ENCODE measurements at regions not wholly inside any gene's neighbourhood (a gene's known extent, or its start where the extent isn't known, plus 50 kb on each side); places are given as distances from the start of the nearest gene placed in this dataset.

DNA sequence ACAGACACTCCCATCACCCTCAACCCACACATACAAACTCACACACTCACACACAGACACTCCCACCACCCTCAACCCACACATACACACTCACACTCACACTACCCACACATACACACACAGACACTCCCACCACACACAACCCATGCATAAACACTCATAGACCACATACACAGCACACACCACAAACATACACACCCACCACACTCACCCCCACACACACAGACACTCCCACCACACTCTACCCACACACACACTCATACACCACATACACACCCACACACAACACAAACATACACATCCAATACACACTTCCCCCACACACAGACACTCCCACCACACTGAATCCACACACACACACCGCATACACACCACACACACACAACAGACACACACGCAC, 521.2 kb downstream of the TCERG1L start:
- H3K36me3 ChIP-seq (ENCODE audit: control insufficient read depth in 2 of 2, extremely low read depth in 1 of 2, insufficient read depth in 1 of 2, low read length in 1 of 2), result no peaks in the 10 kb centered on the region
- Mint-ChIP-seq H3K36me3 (no peaks in the 10 kb centered on the region), H3K4me3 (no peak overlapping the region), H3K27me3 (peaks cover 0 to 6% of the 10 kb centered on the region in 2 donors), H3K9me3 (no peaks in the 10 kb centered on the region), H3K4me1 (no peaks in the 10 kb centered on the region), H3K27ac (no peak overlapping the region)
- H3K27ac ChIP-seq (ENCODE audit: low read length), result no peak overlapping the region
- ChIA-PET POLR2A (no interaction called here), CTCF (no interaction called here)
- H3K9me3 ChIP-seq, result no peaks in the 10 kb centered on the region
- H3K27me3 ChIP-seq (replicated peaks in 1 of 2; ENCODE audit: control insufficient read depth in 2 of 2, extremely low read depth in 1 of 2, insufficient read depth in 2 of 2, low read length in 1 of 2), result peaks cover 0 to 3% of the 10 kb centered on the region in 2 experiments
- no peaks in the 10 kb centered on the region for H3K4me1 ChIP-seq (ENCODE audit: control insufficient read depth in 1 of 2, extremely low read depth in 1 of 2, insufficient read depth in 2 of 2, low read length in 2 of 2)
- ATAC-seq (replicated peaks in 1 of 4), result no peak
- 21% methylated on average over 2 of the region's 2 CpGs for WGBS (ENCODE audit: insufficient coverage)
- H3K4me3 ChIP-seq (ENCODE audit: control insufficient read depth in 1 of 2, extremely low read depth in 1 of 2, low read length in 1 of 2), result no peak overlapping the region
- DNase-seq, result no peak

DNA sequence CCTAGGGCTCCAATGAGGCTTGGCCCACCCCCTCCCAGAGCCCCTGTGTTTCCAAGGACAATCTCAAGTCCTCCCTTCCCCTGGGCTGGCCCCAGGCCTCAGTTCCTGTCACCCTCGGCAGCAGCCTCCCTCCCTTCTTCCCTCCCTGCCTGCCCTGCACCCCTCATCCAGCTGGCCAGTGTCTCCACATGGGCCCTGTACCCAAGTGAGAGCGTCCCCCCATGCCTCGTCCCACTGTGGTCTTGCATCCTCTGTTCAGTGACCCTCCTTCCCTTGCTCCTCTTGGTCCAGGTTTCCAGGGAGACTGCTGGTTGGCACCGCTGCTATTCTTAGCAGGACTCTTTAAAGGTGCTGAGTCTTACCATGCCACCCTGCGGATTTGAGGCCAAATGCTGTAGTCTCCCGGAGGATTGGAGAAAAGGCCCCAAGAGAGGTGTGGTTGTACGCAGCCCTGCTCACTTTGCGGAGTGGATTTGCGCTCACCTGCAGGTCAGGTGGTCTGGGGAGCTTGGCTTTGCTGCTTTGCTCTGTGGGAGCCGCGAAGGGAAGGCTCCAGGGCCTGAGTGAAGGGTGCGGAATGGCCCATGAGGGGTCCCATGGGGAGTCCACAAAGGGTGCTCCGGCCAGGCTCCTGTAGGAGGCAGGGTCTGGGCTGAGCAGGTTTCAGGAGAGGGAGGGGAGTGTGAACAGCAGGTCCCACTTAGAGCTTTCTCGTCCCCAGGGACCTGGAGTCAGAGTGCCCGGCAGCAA, 519.2 kb downstream of the TCERG1L start:
- H3K27me3 ChIP-seq (replicated peaks in 1 of 2; ENCODE audit: control insufficient read depth in 2 of 2, extremely low read depth in 1 of 2, insufficient read depth in 2 of 2, low read length in 1 of 2), result peaks cover 0 to 9% of the 10 kb centered on the region in 2 experiments
- Mint-ChIP-seq H3K4me3 (no peak overlapping the region), H3K36me3 (no peaks in the 10 kb centered on the region), H3K4me1 (no peaks in the 10 kb centered on the region), H3K27ac (no peak overlapping the region), H3K27me3 (peaks cover 3 to 6% of the 10 kb centered on the region in 2 donors), H3K9me3 (no peaks in the 10 kb centered on the region)
- DNase-seq, result no peak
- no peak overlapping the region for H3K4me3 ChIP-seq (ENCODE audit: control insufficient read depth in 1 of 2, extremely low read depth in 1 of 2, low read length in 1 of 2)
- ChIA-PET POLR2A (no interaction called here), CTCF (no interaction called here)
- 84% methylated on average over 15 of the region's 15 CpGs for WGBS (ENCODE audit: insufficient coverage)
- H3K36me3 ChIP-seq (ENCODE audit: control insufficient read depth in 2 of 2, extremely low read depth in 1 of 2, insufficient read depth in 1 of 2, low read length in 1 of 2), result no peaks in the 10 kb centered on the region
- no peaks in the 10 kb centered on the region for H3K4me1 ChIP-seq (ENCODE audit: control insufficient read depth in 1 of 2, extremely low read depth in 1 of 2, insufficient read depth in 2 of 2, low read length in 2 of 2)
- ATAC-seq (replicated peaks in 1 of 4), result no peak
- H3K9me3 ChIP-seq, result no peaks in the 10 kb centered on the region
- no peak overlapping the region for H3K27ac ChIP-seq (ENCODE audit: low read length)

DNA sequence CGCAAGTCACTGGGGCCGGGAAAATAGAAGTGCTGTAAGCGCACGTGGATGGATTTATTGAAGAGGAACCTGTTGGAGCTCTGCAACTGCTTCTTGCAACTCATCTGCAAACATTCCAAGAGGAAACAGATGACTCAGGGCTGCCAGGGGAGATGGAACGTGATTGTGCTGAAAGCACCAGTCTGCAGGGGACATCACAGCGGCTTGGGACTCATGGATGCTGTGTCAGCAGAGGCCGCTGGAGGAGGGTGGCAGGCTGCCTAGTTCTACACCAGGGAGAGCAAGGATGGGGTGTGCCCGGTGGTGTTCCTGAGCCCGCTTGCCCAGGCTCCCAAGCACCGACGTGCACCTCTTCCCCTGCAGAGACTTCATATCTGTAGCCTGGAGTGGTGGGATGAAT, 515.7 kb downstream of the TCERG1L start:
- Mint-ChIP-seq H3K4me1 (no peaks in the 10 kb centered on the region), H3K27me3 (peaks cover 3 to 6% of the 10 kb centered on the region in 2 donors), H3K27ac (no peak overlapping the region), H3K36me3 (no peaks in the 10 kb centered on the region), H3K4me3 (no peak overlapping the region), H3K9me3 (no peaks in the 10 kb centered on the region)
- ATAC-seq (replicated peaks in 1 of 4) (no peak), DNase-seq (no peak)
- H3K36me3 ChIP-seq (ENCODE audit: control insufficient read depth in 2 of 2, extremely low read depth in 1 of 2, insufficient read depth in 1 of 2, low read length in 1 of 2), result no peaks in the 10 kb centered on the region
- no peaks in the 10 kb centered on the region for H3K9me3 ChIP-seq
- WGBS (ENCODE audit: insufficient coverage), result 80% methylated on average over 11 of the region's 11 CpGs
- no peaks in the 10 kb centered on the region for H3K4me1 ChIP-seq (ENCODE audit: control insufficient read depth in 1 of 2, extremely low read depth in 1 of 2, insufficient read depth in 2 of 2, low read length in 2 of 2)
- no peak overlapping the region for H3K4me3 ChIP-seq (ENCODE audit: control insufficient read depth in 1 of 2, extremely low read depth in 1 of 2, low read length in 1 of 2)
- H3K27me3 ChIP-seq (replicated peaks in 1 of 2; ENCODE audit: control insufficient read depth in 2 of 2, extremely low read depth in 1 of 2, insufficient read depth in 2 of 2, low read length in 1 of 2), result peaks cover 0 to 9% of the 10 kb centered on the region in 2 experiments
- ChIA-PET CTCF (no interaction called here), POLR2A (no interaction called here)
- no peak overlapping the region for H3K27ac ChIP-seq (ENCODE audit: low read length)

DNA sequence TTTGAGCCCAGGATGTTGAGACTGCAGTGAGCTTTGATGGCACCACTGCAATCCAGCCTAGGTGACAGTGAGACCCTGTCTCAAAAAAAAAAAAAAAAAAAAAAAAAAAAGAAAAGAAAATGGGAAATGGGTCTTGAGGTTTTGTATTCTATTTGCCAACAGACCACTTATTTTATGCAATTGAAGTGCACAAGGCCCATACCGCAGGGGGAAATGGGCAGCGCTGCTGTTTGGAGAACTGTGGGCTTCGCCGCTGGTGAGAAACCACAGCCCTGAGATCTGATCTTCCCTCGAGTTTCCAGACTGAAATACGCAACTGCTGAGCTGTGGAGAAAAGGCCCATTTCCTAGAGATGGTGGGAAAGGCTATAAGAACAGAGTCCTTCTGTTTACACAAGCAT, 512.0 kb downstream of the TCERG1L start:
- CTCF ChIA-PET, result no interaction called here
- Mint-ChIP-seq H3K4me3 (no peak overlapping the region), H3K27ac (no peak overlapping the region), H3K4me1 (no peaks in the 10 kb centered on the region), H3K36me3 (no peaks in the 10 kb centered on the region), H3K27me3 (peaks cover 0 to 3% of the 10 kb centered on the region in 2 donors), H3K9me3 (no peaks in the 10 kb centered on the region)
- Histone ChIP-seq H3K9me3 (no peaks in the 10 kb centered on the region), H3K4me1 (ENCODE audit: control insufficient read depth in 1 of 2, extremely low read depth in 1 of 2, insufficient read depth in 2 of 2, low read length in 2 of 2) (no peaks in the 10 kb centered on the region), H3K4me3 (ENCODE audit: control insufficient read depth in 1 of 2, extremely low read depth in 1 of 2, low read length in 1 of 2) (no peak overlapping the region), H3K36me3 (ENCODE audit: control insufficient read depth in 2 of 2, extremely low read depth in 1 of 2, insufficient read depth in 1 of 2, low read length in 1 of 2) (no peaks in the 10 kb centered on the region), H3K27ac (ENCODE audit: low read length) (no peak overlapping the region), H3K27me3 (replicated peaks in 1 of 2; ENCODE audit: control insufficient read depth in 2 of 2, extremely low read depth in 1 of 2, insufficient read depth in 2 of 2, low read length in 1 of 2) (peaks cover 0 to 8% of the 10 kb centered on the region in 2 experiments)
- no peak for DNase-seq
- WGBS (ENCODE audit: insufficient coverage), result 0% methylated on average over 2 of the region's 6 CpGs
- ATAC-seq (replicated peaks in 1 of 4), result no peak
- POLR2A ChIA-PET, result no interaction called here

DNA sequence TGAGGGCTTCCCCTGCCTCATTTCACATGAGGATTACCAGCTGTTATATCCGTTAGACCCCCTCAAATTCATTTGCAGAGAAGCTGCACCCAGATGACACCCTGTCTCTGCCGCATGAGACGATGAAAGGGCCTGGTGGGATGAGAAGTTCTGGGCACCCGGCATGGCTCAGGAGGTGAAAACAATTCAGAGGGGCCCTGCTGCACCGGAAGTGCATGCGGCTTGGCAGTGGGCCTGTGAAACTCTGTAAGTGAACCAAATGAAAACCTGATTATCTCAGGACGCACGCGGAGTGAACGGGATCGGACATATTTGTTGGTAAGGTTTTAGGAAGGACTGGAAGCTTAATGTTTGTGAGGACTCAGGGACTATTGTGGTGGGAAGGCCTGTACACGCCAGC, 511.2 kb downstream of the TCERG1L start:
- H3K4me3 ChIP-seq (ENCODE audit: control insufficient read depth in 1 of 2, extremely low read depth in 1 of 2, low read length in 1 of 2), result no peak overlapping the region
- peaks cover 0 to 8% of the 10 kb centered on the region in 2 experiments for H3K27me3 ChIP-seq (replicated peaks in 1 of 2; ENCODE audit: control insufficient read depth in 2 of 2, extremely low read depth in 1 of 2, insufficient read depth in 2 of 2, low read length in 1 of 2)
- no peak overlapping the region for H3K4me3 Mint-ChIP-seq
- no peaks in the 10 kb centered on the region for H3K36me3 ChIP-seq (ENCODE audit: control insufficient read depth in 2 of 2, extremely low read depth in 1 of 2, insufficient read depth in 1 of 2, low read length in 1 of 2)
- H3K36me3 Mint-ChIP-seq, result no peaks in the 10 kb centered on the region
- ChIA-PET POLR2A (no interaction called here), CTCF (no interaction called here)
- H3K4me1 ChIP-seq (ENCODE audit: control insufficient read depth in 1 of 2, extremely low read depth in 1 of 2, insufficient read depth in 2 of 2, low read length in 2 of 2), result no peaks in the 10 kb centered on the region
- no peak for ATAC-seq (replicated peaks in 1 of 4)
- no peaks in the 10 kb centered on the region for H3K9me3 ChIP-seq
- DNase-seq, result no peak
- no peaks in the 10 kb centered on the region for H3K9me3 Mint-ChIP-seq
- H3K27ac ChIP-seq (ENCODE audit: low read length), result no peak overlapping the region
- peaks cover 0 to 3% of the 10 kb centered on the region in 2 donors for H3K27me3 Mint-ChIP-seq
- H3K4me1 Mint-ChIP-seq, result no peaks in the 10 kb centered on the region
- WGBS (ENCODE audit: insufficient coverage), result 100% methylated on average over 4 of the region's 12 CpGs
- no peak overlapping the region for H3K27ac Mint-ChIP-seq

DNA sequence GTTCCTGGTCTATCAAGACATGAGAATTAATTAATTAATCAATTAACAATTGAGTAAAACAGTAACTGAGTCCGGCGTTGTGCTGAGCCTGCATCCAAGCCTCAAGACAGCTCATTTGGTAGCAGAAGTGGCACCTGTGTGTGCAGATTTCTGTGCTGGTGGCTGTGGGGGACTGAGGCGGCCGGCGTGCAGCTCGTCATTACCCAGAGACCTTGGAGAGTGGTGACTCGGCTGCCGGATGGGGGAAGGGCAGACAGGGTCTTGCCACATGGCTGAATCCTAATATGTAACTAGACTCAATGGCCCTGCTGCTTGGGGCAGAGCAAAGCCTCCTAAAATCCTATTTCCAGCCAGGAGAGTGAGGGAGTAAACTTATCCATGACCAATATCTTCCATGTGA, 510.2 kb downstream of the TCERG1L start:
- Mint-ChIP-seq H3K4me1 (no peaks in the 10 kb centered on the region), H3K4me3 (no peak overlapping the region), H3K27ac (no peak overlapping the region), H3K36me3 (no peaks in the 10 kb centered on the region), H3K9me3 (no peaks in the 10 kb centered on the region), H3K27me3 (no peaks in the 10 kb centered on the region)
- no peak for DNase-seq
- no peaks in the 10 kb centered on the region for H3K36me3 ChIP-seq (ENCODE audit: control insufficient read depth in 2 of 2, extremely low read depth in 1 of 2, insufficient read depth in 1 of 2, low read length in 1 of 2)
- no peaks in the 10 kb centered on the region for H3K9me3 ChIP-seq
- CTCF ChIA-PET, result no interaction called here
- WGBS (ENCODE audit: insufficient coverage), result 90% methylated on average over 7 of the region's 8 CpGs
- H3K4me3 ChIP-seq (ENCODE audit: control insufficient read depth in 1 of 2, extremely low read depth in 1 of 2, low read length in 1 of 2), result no peak overlapping the region
- no peak for ATAC-seq (replicated peaks in 1 of 4)
- POLR2A ChIA-PET, result no interaction called here
- peaks cover 0 to 2% of the 10 kb centered on the region in 2 experiments for H3K27me3 ChIP-seq (replicated peaks in 1 of 2; ENCODE audit: control insufficient read depth in 2 of 2, extremely low read depth in 1 of 2, insufficient read depth in 2 of 2, low read length in 1 of 2)
- no peak overlapping the region for H3K27ac ChIP-seq (ENCODE audit: low read length)
- H3K4me1 ChIP-seq (ENCODE audit: control insufficient read depth in 1 of 2, extremely low read depth in 1 of 2, insufficient read depth in 2 of 2, low read length in 2 of 2), result no peaks in the 10 kb centered on the region

DNA sequence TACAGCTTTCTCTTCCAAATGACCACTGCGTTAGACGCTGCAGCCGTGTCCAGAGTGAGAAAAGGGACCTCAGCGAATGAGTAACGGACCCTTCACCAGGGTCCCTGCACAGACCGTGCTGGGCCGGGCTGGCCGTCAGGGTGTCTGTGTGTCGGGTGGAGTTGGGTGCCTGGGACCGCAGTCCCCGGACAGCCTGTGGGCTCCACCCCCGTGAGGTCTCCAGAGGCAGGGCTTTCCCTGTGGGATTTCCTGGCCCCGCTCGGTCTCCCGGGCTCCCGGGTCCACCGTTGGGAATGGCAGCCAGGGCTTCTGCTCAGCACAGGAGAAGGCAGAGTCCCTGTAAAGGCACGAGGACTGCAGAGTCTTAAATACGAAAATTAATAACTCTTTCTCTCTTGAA, 509.7 kb downstream of the TCERG1L start:
- no peaks in the 10 kb centered on the region for H3K36me3 ChIP-seq (ENCODE audit: control insufficient read depth in 2 of 2, extremely low read depth in 1 of 2, insufficient read depth in 1 of 2, low read length in 1 of 2)
- ChIA-PET POLR2A (no interaction called here), CTCF (no interaction called here)
- ATAC-seq (replicated peaks in 1 of 4), result no peak
- WGBS (ENCODE audit: insufficient coverage), result 89% methylated on average over 18 of the region's 19 CpGs
- DNase-seq, result no peak
- no peak overlapping the region for H3K27ac Mint-ChIP-seq
- no peaks in the 10 kb centered on the region for H3K27me3 Mint-ChIP-seq
- no peaks in the 10 kb centered on the region for H3K36me3 Mint-ChIP-seq
- H3K27ac ChIP-seq (ENCODE audit: low read length), result no peak overlapping the region
- no peaks in the 10 kb centered on the region for H3K4me1 ChIP-seq (ENCODE audit: control insufficient read depth in 1 of 2, extremely low read depth in 1 of 2, insufficient read depth in 2 of 2, low read length in 2 of 2)
- no peak overlapping the region for H3K4me3 ChIP-seq (ENCODE audit: control insufficient read depth in 1 of 2, extremely low read depth in 1 of 2, low read length in 1 of 2)
- H3K27me3 ChIP-seq (replicated peaks in 1 of 2; ENCODE audit: control insufficient read depth in 2 of 2, extremely low read depth in 1 of 2, insufficient read depth in 2 of 2, low read length in 1 of 2), result peaks cover 0 to 2% of the 10 kb centered on the region in 2 experiments
- H3K4me3 Mint-ChIP-seq, result no peak overlapping the region
- H3K4me1 Mint-ChIP-seq, result no peaks in the 10 kb centered on the region
- H3K9me3 ChIP-seq, result no peaks in the 10 kb centered on the region
- H3K9me3 Mint-ChIP-seq, result no peaks in the 10 kb centered on the region

All from T-cell (primary cell).